ENCODE measurements at regions not wholly inside any gene's neighbourhood (a gene's known extent, or its start where the extent isn't known, plus 50 kb on each side); places are given as distances from the start of the nearest gene placed in this dataset.

- TF ChIP-seq CTCF (conservative IDR thresholded peaks at IDR 0.05): no peak
- TF ChIP-seq ZFX (IDR thresholded peaks at IDR 0.05): no peak
These were observed 644.1 kb downstream of the UTRN start for GRCh38 chr6:144929262-144929661.

Data from C4-2B (cell line).